ENCODE measurements at regions not wholly inside any gene's neighbourhood (a gene's known extent, or its start where the extent isn't known, plus 50 kb on each side); places are given as distances from the start of the nearest gene placed in this dataset.

DNA sequence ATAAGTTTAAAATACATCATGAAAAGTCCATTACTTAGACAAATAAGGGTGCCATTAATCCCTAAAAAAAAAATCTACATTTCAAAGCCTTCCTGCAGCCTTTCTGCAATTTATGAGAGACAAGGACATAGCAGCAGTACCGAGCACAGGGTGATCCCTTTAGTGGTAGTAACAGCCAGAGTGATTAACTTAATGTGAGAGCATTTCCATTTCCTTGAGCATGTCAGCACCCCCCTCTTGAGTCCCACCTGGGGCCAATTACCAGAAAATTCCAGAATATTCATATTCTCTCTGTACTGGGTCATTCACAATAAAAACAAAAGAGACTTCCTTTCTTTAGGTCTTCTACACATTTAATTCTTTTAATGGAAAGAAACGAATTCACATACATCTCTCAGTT, 546.9 kb upstream of the CCDC54 start:
- Histone ChIP-seq H3K36me3 (ENCODE audit: control insufficient read depth, insufficient read depth, low read length) (no peaks in the 10 kb centered on the region), H3K9me3 (ENCODE audit: control insufficient read depth, low read length) (peaks cover 44% of the 10 kb centered on the region), H3K4me3 (ENCODE audit: low read length) (peak overlapping the region; percentile 42), H3K9ac (ENCODE audit: extremely low read depth, low read length, poor library complexity, severe bottlenecking) (no peak overlapping the region), H3K4me1 (ENCODE audit: control insufficient read depth, insufficient read depth, low read length) (peaks cover 16% of the 10 kb centered on the region), H3K27me3 (ENCODE audit: control insufficient read depth, insufficient read depth, low read length, poor library complexity, severe bottlenecking) (no peaks in the 10 kb centered on the region), H3K27ac (ENCODE audit: low read depth, low read length) (no peak overlapping the region)
- TF ChIP-seq, protein P1, sequence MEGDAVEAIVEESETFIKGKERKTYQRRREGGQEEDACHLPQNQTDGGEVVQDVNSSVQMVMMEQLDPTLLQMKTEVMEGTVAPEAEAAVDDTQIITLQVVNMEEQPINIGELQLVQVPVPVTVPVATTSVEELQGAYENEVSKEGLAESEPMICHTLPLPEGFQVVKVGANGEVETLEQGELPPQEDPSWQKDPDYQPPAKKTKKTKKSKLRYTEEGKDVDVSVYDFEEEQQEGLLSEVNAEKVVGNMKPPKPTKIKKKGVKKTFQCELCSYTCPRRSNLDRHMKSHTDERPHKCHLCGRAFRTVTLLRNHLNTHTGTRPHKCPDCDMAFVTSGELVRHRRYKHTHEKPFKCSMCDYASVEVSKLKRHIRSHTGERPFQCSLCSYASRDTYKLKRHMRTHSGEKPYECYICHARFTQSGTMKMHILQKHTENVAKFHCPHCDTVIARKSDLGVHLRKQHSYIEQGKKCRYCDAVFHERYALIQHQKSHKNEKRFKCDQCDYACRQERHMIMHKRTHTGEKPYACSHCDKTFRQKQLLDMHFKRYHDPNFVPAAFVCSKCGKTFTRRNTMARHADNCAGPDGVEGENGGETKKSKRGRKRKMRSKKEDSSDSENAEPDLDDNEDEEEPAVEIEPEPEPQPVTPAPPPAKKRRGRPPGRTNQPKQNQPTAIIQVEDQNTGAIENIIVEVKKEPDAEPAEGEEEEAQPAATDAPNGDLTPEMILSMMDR (conservative IDR thresholded peaks at IDR 0.05) = no peak
- peaks cover 38% of the 10 kb centered on the region for H3K9me3 Mint-ChIP-seq
- H3K4me1 Mint-ChIP-seq = peaks cover 47% of the 10 kb centered on the region
- DNase-seq = peak; percentile 68
- no peak overlapping the region for H3K4me3 Mint-ChIP-seq
- H3K36me3 Mint-ChIP-seq (ENCODE audit: low read depth) = peaks cover 18% of the 10 kb centered on the region
- H3K27me3 Mint-ChIP-seq (ENCODE audit: insufficient read depth) = no peaks in the 10 kb centered on the region
- 43 to 55% methylated on average over 2 of the region's 2 CpGs for WGBS, 2 experiments (ENCODE audit: insufficient coverage in 1 of 2, insufficient read length in 1 of 2)
- H3K27ac Mint-ChIP-seq = peak overlapping the region; percentile 67

DNA sequence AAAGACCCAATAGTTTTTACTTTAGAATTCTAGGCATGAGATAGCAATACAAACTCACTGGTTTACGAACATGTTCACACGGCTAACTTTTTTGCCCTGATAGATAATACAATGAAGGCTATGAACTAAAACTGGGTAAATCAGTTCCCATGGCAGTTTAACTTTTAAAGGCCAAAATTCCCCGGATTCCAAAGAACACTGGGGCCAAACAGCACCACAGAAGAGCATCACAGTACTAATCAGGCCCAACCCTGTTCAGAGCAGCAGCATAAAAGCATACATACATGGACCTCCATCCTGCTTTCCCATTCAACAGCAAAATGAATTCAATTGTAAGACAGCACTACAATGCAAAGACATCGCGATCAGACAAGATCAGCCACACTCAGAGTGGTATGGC, 540.3 kb upstream of the CCDC54 start:
- Histone ChIP-seq H3K9me3 (ENCODE audit: control insufficient read depth, low read length) (peaks cover 40% of the 10 kb centered on the region), H3K4me3 (ENCODE audit: low read length) (no peak overlapping the region), H3K4me1 (ENCODE audit: control insufficient read depth, insufficient read depth, low read length) (peaks cover 7% of the 10 kb centered on the region), H3K36me3 (ENCODE audit: control insufficient read depth, insufficient read depth, low read length) (no peaks in the 10 kb centered on the region), H3K27me3 (ENCODE audit: control insufficient read depth, insufficient read depth, low read length, poor library complexity, severe bottlenecking) (no peaks in the 10 kb centered on the region), H3K9ac (ENCODE audit: extremely low read depth, low read length, poor library complexity, severe bottlenecking) (no peak overlapping the region), H3K27ac (ENCODE audit: low read depth, low read length) (no peak overlapping the region)
- WGBS, 2 experiments (ENCODE audit: insufficient coverage in 1 of 2, insufficient read length in 1 of 2) = 70 to 97% methylated on average over 2 to 5 of the region's 5 CpGs
- DNase-seq = no peak
- H3K27me3 Mint-ChIP-seq (ENCODE audit: insufficient read depth) = no peaks in the 10 kb centered on the region
- H3K36me3 Mint-ChIP-seq (ENCODE audit: low read depth) = peaks cover 13% of the 10 kb centered on the region
- no peak overlapping the region for H3K27ac Mint-ChIP-seq
- H3K4me3 Mint-ChIP-seq = no peak overlapping the region
- H3K9me3 Mint-ChIP-seq = peaks cover 36% of the 10 kb centered on the region
- H3K4me1 Mint-ChIP-seq = peaks cover under 1% of the 10 kb centered on the region
- TF ChIP-seq, protein P1 (conservative IDR thresholded peaks at IDR 0.05) = no peak

DNA sequence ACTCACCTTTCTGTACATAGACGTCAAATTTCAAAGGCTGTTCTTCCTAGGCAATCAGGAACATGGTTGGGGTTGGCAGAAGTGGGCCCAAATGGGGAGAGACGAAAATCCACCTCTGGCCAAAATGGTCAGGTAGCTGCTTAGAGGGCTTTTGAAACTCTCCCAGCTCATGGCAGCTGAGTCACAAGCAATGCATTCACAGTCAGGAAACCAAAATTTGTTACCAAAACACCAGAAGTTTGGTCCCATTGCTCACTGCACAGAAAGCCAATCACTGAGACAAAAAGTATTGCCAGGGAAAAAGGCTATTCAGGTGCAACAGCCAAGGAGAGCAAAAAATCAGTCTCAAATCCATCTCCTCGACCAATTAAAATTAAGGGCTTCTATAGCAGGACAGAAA, 539.6 kb upstream of the CCDC54 start:
- H3K9ac ChIP-seq (ENCODE audit: extremely low read depth, low read length, poor library complexity, severe bottlenecking) = no peak overlapping the region
- Mint-ChIP-seq H3K4me1 (peaks cover 7% of the 10 kb centered on the region), H3K27me3 (ENCODE audit: insufficient read depth) (no peaks in the 10 kb centered on the region), H3K36me3 (ENCODE audit: low read depth) (peaks cover 6% of the 10 kb centered on the region), H3K9me3 (peaks cover 29% of the 10 kb centered on the region), H3K4me3 (no peak overlapping the region), H3K27ac (no peak overlapping the region)
- no peak overlapping the region for H3K27ac ChIP-seq (ENCODE audit: low read depth, low read length)
- H3K4me1 ChIP-seq (ENCODE audit: control insufficient read depth, insufficient read depth, low read length) = peaks cover 10% of the 10 kb centered on the region
- TF ChIP-seq, protein P1 (conservative IDR thresholded peaks at IDR 0.05) = no peak
- DNase-seq = no peak
- H3K9me3 ChIP-seq (ENCODE audit: control insufficient read depth, low read length) = peaks cover 33% of the 10 kb centered on the region
- no peaks in the 10 kb centered on the region for H3K27me3 ChIP-seq (ENCODE audit: control insufficient read depth, insufficient read depth, low read length, poor library complexity, severe bottlenecking)
- no peak overlapping the region for H3K4me3 ChIP-seq (ENCODE audit: low read length)
- no peaks in the 10 kb centered on the region for H3K36me3 ChIP-seq (ENCODE audit: control insufficient read depth, insufficient read depth, low read length)
- 94% methylated on average over 3 of the region's 3 CpGs; no CpG with 5 or more reads in 1 of the 2 experiments for WGBS, 2 experiments (ENCODE audit: insufficient coverage in 1 of 2, insufficient read length in 1 of 2)

Measured in endodermal cell (in vitro differentiated cells).